NCI-H1694 (cell line): ENCODE measurements at regions not wholly inside any gene's neighbourhood (a gene's known extent, or its start where the extent isn't known, plus 50 kb on each side); places are given as distances from the start of the nearest gene placed in this dataset.
A peak's percentile ranks its signal among the peaks of the same experiment; 100 is the strongest.

Experiments
- DNase-seq: peaks from one replicate; lab custom pipeline; 2025; lab: John Stamatoyannopoulos, UW

GRCh38 chr2:65845442-65846182 lies 413.2 kb upstream of the SPRED2 start:
- no peak for DNase-seq

- DNase-seq, result no peak
Measured at GRCh38 chr2:65842104-65842503, 409.7 kb upstream of the SPRED2 start.

- no peak for DNase-seq
Measured at GRCh38 chr2:65835975-65836549, 403.7 kb upstream of the SPRED2 start.

GRCh38 chr2:65834771-65835475 lies 402.5 kb upstream of the SPRED2 start:
- peak; percentile 75 for DNase-seq

- DNase-seq, result no peak
Measured at GRCh38 chr2:65834062-65834461, 401.7 kb upstream of the SPRED2 start.

GRCh38 chr2:65831509-65831908 lies 399.1 kb upstream of the SPRED2 start:
- DNase-seq, result no peak

- DNase-seq, result no peak
Measured at GRCh38 chr2:65826567-65826966, 394.2 kb upstream of the SPRED2 start.

- DNase-seq, result no peak
Measured at GRCh38 chr2:65823511-65823910, 391.1 kb upstream of the SPRED2 start.

GRCh38 chr2:65820454-65820853 lies 388.1 kb upstream of the SPRED2 start:
- no peak for DNase-seq

- DNase-seq, result no peak
Measured at GRCh38 chr2:65819963-65820362, 387.6 kb upstream of the SPRED2 start.

GRCh38 chr2:65818873-65819451 lies 386.6 kb upstream of the SPRED2 start:
- no peak for DNase-seq

GRCh38 chr2:65813631-65814173 lies 381.3 kb upstream of the SPRED2 start:
- no peak for DNase-seq

- DNase-seq, result no peak
Measured at GRCh38 chr2:65812887-65813286, 380.5 kb upstream of the SPRED2 start.

- no peak for DNase-seq
Measured at GRCh38 chr2:65807942-65808341, 375.5 kb upstream of the SPRED2 start.

- no peak for DNase-seq
Measured at GRCh38 chr2:65804777-65805176, 372.4 kb upstream of the SPRED2 start.

GRCh38 chr2:65802298-65802942 lies 370.0 kb upstream of the SPRED2 start:
- no peak for DNase-seq

- no peak for DNase-seq
Measured at GRCh38 chr2:65800998-65801397, 368.6 kb upstream of the SPRED2 start.

GRCh38 chr2:65799141-65799854 lies 366.9 kb upstream of the SPRED2 start:
- no peak for DNase-seq

GRCh38 chr2:65798641-65799040 lies 366.2 kb upstream of the SPRED2 start:
- DNase-seq, result peak; percentile 43

- no peak for DNase-seq
Measured at GRCh38 chr2:65794994-65795393, 362.6 kb upstream of the SPRED2 start.

- DNase-seq, result no peak
Measured at GRCh38 chr2:65791404-65791975, 359.1 kb upstream of the SPRED2 start.
